Right lobe of liver (tissue), 4 donors: ENCODE measurements at regions not wholly inside any gene's neighbourhood (a gene's known extent, or its start where the extent isn't known, plus 50 kb on each side); places are given as distances from the start of the nearest gene placed in this dataset.

Source experiments
- CTCF ChIP-seq, 4 donors: fragments of 200-600 bp in 3 of 4; fragments of 450-650 bp in 1 of 4; IDR thresholded peaks; one replicate each; pipeline versions ENCODE4 v1.5.1 to v1.8.0; 2016 to 2022; ENCODE audit warnings: antibody characterized with exemption in 4 of 4, mild to moderate bottlenecking in 2 of 4
- POLR2A ChIP-seq: fragments of 450-650 bp; IDR thresholded peaks from one replicate; pipeline ENCODE4 v1.6.1; 2017; ENCODE audit warnings: antibody characterized with exemption, mild to moderate bottlenecking
- donor health status: DM: no; HTN: no; CAD: no.
- donor health status: DM: no; HTN: no; CAD: no.
- donor health status: DM: no; HTN: yes; CAD: no.

- no peak for TF ChIP-seq CTCF (IDR thresholded peaks at IDR 0.05)
- no peak for TF ChIP-seq POLR2A
Measured at GRCh38 chr12:77210724-77211123, 145.4 kb upstream of the E2F7 start.
